ENCODE measurements at regions not wholly inside any gene's neighbourhood (a gene's known extent, or its start where the extent isn't known, plus 50 kb on each side); places are given as distances from the start of the nearest gene placed in this dataset.

GRCh38 chr12:90299121-90299520 is 590.5 kb upstream of the ATP2B1 start:
- H3K4me1 Mint-ChIP-seq, result no peaks in the 10 kb centered on the region
- no peak overlapping the region for H3K4me3 Mint-ChIP-seq
- H3K27me3 Mint-ChIP-seq (ENCODE audit: low read depth, poor library complexity), result no peaks in the 10 kb centered on the region
- no peak for TF ChIP-seq CTCF (IDR thresholded peaks at IDR 0.05)
- no peaks in the 10 kb centered on the region for H3K36me3 Mint-ChIP-seq (ENCODE audit: low read depth)
- DNase-seq, result no peak
- no peaks in the 10 kb centered on the region for H3K9me3 Mint-ChIP-seq
- H3K27ac Mint-ChIP-seq, result no peak overlapping the region

GRCh38 chr12:90298289-90298948 is 589.8 kb upstream of the ATP2B1 start:
- Mint-ChIP-seq H3K27ac (no peak overlapping the region), H3K36me3 (ENCODE audit: low read depth) (no peaks in the 10 kb centered on the region), H3K4me3 (no peak overlapping the region), H3K27me3 (ENCODE audit: low read depth, poor library complexity) (no peaks in the 10 kb centered on the region), H3K9me3 (no peaks in the 10 kb centered on the region), H3K4me1 (no peaks in the 10 kb centered on the region)
- TF ChIP-seq CTCF (IDR thresholded peaks at IDR 0.05), result no peak
- no peak for DNase-seq

- Mint-ChIP-seq H3K27me3 (ENCODE audit: low read depth, poor library complexity) (no peaks in the 10 kb centered on the region), H3K27ac (no peak overlapping the region), H3K4me1 (no peaks in the 10 kb centered on the region), H3K36me3 (ENCODE audit: low read depth) (no peaks in the 10 kb centered on the region), H3K4me3 (no peak overlapping the region), H3K9me3 (no peaks in the 10 kb centered on the region)
- TF ChIP-seq CTCF (IDR thresholded peaks at IDR 0.05), result no peak
- DNase-seq, result no peak
Observed at GRCh38 chr12:90295858-90296257, 587.2 kb upstream of the ATP2B1 start.

GRCh38 chr12:90292183-90292582 is 583.5 kb upstream of the ATP2B1 start:
- peaks cover 19% of the 10 kb centered on the region for H3K9me3 Mint-ChIP-seq
- no peak overlapping the region for H3K27ac Mint-ChIP-seq
- no peak for DNase-seq
- H3K4me3 Mint-ChIP-seq, result no peak overlapping the region
- no peaks in the 10 kb centered on the region for H3K4me1 Mint-ChIP-seq
- H3K27me3 Mint-ChIP-seq (ENCODE audit: low read depth, poor library complexity), result no peaks in the 10 kb centered on the region
- no peaks in the 10 kb centered on the region for H3K36me3 Mint-ChIP-seq (ENCODE audit: low read depth)
- TF ChIP-seq CTCF (IDR thresholded peaks at IDR 0.05), result no peak

GRCh38 chr12:90290980-90291975 is 582.6 kb upstream of the ATP2B1 start:
- Mint-ChIP-seq H3K27ac (no peak overlapping the region), H3K9me3 (peaks cover 20% of the 10 kb centered on the region), H3K4me1 (no peaks in the 10 kb centered on the region), H3K4me3 (no peak overlapping the region), H3K36me3 (ENCODE audit: low read depth) (no peaks in the 10 kb centered on the region), H3K27me3 (ENCODE audit: low read depth, poor library complexity) (no peaks in the 10 kb centered on the region)
- TF ChIP-seq CTCF (IDR thresholded peaks at IDR 0.05), result no peak
- no peak for DNase-seq

Measured in nephron progenitor cell (in vitro differentiated cells).